OCI-LY7 (cell line): ENCODE measurements at regions not wholly inside any gene's neighbourhood (a gene's known extent, or its start where the extent isn't known, plus 50 kb on each side); places are given as distances from the start of the nearest gene placed in this dataset.

Experiments used
- EZH2phosphoT487 ChIP-seq: fragments of 200-600 bp; sonication (generic); IDR thresholded peaks from 2 replicates; pipeline ENCODE4 v1.6.1; 2018; ENCODE audit warnings: low read depth, borderline replicate concordance, mild to moderate bottlenecking, mixed run types, antibody characterized with exemption, low read length, moderate library complexity, mixed read lengths
- TF ChIP-seq, protein P1 (sequence below): fragments of 200-600 bp; sonication (generic); conservative IDR thresholded peaks from 2 replicates; pipeline ENCODE4 v1.5.1; 2014; ENCODE audit warnings: mild to moderate bottlenecking, antibody characterized with exemption, low read length, moderate library complexity, mixed read lengths

DNA sequence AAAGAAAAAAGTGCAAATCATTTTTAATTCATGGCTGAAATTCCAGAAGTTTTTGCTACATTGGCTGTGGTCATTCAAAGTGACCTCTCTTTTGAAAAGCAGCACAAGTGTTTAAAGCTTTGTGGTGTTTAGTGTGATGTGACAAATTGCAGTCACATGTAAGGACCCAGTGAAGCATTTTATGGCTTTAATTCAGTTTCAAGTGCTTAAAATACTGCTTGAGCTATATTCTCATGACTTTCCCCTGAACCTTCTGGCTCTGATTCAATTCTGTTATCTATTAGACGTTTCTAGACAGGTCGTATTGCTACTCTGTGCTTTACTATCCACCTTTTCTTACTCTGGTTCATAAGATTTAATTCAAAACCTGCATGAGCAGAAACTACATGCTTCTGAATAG lies 105.8 kb downstream of the FAT4 start:
- TF ChIP-seq, protein P1, sequence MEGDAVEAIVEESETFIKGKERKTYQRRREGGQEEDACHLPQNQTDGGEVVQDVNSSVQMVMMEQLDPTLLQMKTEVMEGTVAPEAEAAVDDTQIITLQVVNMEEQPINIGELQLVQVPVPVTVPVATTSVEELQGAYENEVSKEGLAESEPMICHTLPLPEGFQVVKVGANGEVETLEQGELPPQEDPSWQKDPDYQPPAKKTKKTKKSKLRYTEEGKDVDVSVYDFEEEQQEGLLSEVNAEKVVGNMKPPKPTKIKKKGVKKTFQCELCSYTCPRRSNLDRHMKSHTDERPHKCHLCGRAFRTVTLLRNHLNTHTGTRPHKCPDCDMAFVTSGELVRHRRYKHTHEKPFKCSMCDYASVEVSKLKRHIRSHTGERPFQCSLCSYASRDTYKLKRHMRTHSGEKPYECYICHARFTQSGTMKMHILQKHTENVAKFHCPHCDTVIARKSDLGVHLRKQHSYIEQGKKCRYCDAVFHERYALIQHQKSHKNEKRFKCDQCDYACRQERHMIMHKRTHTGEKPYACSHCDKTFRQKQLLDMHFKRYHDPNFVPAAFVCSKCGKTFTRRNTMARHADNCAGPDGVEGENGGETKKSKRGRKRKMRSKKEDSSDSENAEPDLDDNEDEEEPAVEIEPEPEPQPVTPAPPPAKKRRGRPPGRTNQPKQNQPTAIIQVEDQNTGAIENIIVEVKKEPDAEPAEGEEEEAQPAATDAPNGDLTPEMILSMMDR = no peak
- TF ChIP-seq EZH2phosphoT487 = no peak
